ENCODE measurements at regions not wholly inside any gene's neighbourhood (a gene's known extent, or its start where the extent isn't known, plus 50 kb on each side); places are given as distances from the start of the nearest gene placed in this dataset.

DNA sequence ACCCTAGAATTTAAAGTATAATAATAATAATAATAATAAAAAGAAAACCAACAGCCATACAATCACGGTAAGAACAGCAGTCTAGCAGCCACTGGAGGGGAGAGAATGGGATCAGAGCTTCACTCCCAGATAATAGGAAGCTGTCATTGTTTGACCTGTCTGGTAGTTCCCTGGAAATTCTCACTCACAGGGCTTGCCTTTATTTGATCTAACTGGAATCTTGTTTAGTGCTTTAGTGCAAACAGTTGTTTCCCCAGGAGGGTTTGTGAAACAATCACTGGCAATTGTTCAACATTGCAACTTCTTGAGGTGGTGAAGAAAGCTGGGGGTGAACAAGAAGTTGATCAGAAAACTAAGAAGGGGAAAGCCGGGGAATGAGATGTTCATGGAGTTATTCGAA lies 68.7 kb upstream of the PTCSC3 start:
- TF ChIP-seq, protein P1, sequence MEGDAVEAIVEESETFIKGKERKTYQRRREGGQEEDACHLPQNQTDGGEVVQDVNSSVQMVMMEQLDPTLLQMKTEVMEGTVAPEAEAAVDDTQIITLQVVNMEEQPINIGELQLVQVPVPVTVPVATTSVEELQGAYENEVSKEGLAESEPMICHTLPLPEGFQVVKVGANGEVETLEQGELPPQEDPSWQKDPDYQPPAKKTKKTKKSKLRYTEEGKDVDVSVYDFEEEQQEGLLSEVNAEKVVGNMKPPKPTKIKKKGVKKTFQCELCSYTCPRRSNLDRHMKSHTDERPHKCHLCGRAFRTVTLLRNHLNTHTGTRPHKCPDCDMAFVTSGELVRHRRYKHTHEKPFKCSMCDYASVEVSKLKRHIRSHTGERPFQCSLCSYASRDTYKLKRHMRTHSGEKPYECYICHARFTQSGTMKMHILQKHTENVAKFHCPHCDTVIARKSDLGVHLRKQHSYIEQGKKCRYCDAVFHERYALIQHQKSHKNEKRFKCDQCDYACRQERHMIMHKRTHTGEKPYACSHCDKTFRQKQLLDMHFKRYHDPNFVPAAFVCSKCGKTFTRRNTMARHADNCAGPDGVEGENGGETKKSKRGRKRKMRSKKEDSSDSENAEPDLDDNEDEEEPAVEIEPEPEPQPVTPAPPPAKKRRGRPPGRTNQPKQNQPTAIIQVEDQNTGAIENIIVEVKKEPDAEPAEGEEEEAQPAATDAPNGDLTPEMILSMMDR (conservative IDR thresholded peaks at IDR 0.05; ENCODE audit: low read length): no peak
- no peak for DNase-seq (ENCODE audit: low read depth)
- H3K4me3 ChIP-seq (ENCODE audit: low read length): no peak overlapping the region

DNA sequence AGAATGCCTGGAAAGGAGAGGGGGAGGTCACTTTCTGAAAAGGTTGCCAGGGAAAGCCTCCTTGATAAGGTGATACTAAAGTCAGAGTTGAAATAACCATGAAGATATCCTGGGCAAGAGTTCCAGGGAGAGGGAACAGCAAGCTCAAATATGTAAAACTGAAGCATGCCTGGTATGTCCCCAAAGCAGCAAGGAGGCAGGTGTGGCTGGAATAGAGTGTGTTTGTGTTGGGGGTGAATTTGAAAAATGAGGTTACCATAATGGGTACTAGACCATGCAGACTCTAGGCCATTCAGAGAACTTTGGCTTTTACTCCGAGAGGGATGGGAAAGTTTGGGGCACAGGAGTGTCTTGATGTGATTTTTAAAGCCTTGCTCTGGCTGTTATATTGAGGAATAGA lies 66.7 kb upstream of the PTCSC3 start:
- no peak for DNase-seq (ENCODE audit: low read depth)
- TF ChIP-seq, protein P1 (conservative IDR thresholded peaks at IDR 0.05; ENCODE audit: low read length): no peak
- no peak overlapping the region for H3K4me3 ChIP-seq (ENCODE audit: low read length)

DNA sequence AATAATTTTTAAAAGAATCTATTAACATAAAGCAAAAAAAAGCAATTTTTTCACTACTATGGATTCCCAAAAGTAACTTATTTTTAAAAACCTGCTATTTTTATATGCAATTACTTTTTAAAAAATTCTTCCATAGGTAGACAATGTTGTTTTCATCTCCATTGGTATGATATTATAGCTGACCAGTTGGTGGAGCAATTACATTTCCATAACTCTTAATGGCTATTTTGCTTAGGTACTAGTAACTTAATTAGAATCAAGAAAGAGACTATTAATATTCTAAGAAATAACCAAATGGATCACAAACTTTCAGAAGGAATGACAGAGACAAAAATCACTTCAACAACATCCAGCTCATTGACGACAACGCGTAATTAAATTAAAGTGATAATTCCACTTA lies 64.7 kb upstream of the PTCSC3 start:
- no peak for DNase-seq (ENCODE audit: low read depth)
- no peak overlapping the region for H3K4me3 ChIP-seq (ENCODE audit: low read length)
- TF ChIP-seq, protein P1 (conservative IDR thresholded peaks at IDR 0.05; ENCODE audit: low read length): no peak

DNA sequence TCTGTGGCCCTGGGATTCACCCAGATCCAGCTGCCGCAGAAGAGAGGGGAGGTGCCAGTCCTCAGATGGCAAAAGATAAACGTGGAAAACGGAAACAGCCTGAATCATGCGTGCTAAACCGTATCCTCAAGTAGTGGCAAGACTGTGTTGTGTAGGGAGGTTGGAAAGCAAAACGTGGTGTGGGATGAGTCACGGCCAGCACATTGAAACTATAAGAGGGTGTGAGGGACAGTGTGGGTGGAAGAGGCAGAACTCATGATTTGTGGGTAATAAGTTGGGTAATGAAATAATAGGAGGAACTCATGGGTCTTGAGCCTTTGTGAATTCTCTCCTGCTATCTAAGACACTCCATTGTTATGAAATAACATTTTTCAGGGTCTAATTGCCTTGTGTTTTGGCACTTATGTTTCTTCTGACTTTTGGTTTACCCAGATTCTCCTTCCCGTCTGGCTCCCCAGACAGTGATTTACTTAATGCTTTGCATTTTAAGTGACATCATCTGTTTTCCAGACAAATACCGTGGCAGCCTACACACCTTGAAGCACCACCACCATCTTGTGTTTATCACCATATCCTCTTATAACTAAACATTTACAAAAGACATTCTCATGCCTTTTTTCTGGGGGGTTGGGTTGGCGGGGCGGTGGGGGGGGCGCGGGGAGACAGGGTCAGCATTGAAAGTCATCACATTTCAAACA lies 62.3 kb upstream of the PTCSC3 start:
- peak; percentile 85 for DNase-seq (ENCODE audit: low read depth)
- TF ChIP-seq, protein P1 (conservative IDR thresholded peaks at IDR 0.05; ENCODE audit: low read length): no peak
- H3K4me3 ChIP-seq (ENCODE audit: low read length): no peak overlapping the region

DNA sequence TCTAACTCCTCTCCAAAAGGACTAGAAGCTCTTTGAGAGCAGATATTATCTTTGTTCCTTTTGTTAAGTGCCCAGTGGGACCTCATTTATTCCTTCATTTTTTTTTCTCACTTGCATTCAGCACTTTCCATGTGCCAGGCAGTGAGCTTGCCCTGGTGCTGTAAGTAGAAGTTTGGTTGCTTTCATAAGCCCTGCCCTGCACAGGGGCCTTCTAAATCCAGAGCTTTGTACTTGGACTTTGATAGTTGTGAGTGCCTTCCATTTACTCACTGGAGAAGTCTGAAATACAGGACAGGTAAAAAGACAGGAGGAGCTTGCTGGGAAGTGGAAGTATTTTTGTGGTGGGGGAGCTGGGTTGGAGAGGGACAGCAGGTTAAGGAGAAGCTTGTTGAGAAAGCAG lies 56.7 kb upstream of the PTCSC3 start:
- no peak for DNase-seq (ENCODE audit: low read depth)
- H3K4me3 ChIP-seq (ENCODE audit: low read length): no peak overlapping the region
- TF ChIP-seq, protein P1 (conservative IDR thresholded peaks at IDR 0.05; ENCODE audit: low read length): no peak

DNA sequence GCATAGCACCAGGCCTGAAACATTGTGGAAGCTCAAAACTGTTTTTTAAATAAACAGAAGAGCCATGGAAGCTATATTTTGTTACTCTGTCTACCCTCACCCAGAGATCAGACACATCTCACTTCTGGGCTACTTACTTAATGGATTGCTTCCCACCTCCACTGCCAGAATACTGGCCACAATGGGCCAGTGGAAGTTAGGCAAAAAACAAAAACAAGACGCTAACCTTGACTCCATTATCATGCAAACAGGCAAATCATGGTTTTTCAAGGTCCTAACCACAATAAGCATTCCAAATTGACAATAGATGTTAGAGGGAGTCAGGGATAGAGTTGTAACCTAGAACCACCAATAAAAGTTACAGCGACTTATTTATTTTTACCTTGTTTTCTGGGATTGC lies 52.7 kb upstream of the PTCSC3 start:
- no peak overlapping the region for H3K4me3 ChIP-seq (ENCODE audit: low read length)
- DNase-seq (ENCODE audit: low read depth): no peak
- TF ChIP-seq, protein P1 (conservative IDR thresholded peaks at IDR 0.05; ENCODE audit: low read length): no peak

DNA sequence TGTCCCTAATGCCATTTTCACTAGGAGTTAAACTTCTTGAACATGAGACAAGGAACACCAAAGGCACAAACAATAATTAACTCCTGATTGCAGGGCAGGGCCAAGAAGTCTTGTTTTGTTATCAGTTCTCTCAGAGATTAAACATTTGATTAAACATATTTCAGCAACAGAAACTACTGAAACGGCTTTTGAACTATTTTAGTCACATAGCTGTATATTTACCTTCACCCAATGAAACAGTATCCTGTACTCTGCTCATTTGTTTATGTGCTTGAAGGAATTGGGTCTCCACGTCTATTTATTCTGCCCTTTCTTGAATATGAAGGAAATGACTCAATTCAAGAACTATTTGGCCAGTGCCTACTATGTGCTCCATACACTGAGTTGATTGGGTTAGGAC lies 51.3 kb upstream of the PTCSC3 start:
- DNase-seq (ENCODE audit: low read depth): no peak
- no peak overlapping the region for H3K4me3 ChIP-seq (ENCODE audit: low read length)

More for the DNA sequence above, 51.3 kb upstream of the PTCSC3 start:
- TF ChIP-seq, protein P1 (conservative IDR thresholded peaks at IDR 0.05; ENCODE audit: low read length): no peak

All from AG10803 (cell line).